B cell (primary cell): ENCODE measurements at regions not wholly inside any gene's neighbourhood (a gene's known extent, or its start where the extent isn't known, plus 50 kb on each side); places are given as distances from the start of the nearest gene placed in this dataset.

Experiments
- ATAC-seq: fragments of 200-7000 bp; cut with Tn5 transposase; one replicate; pipeline ENCODE4 v1.10.0; 2021; ENCODE audit warnings: low read depth, mild to moderate bottlenecking, moderate number of reproducible peaks, moderate library complexity
- CTCF ChIA-PET: fragments of 350-600 bp; sonication (Branson Sonifier 250); formaldehyde crosslinking; loops from one replicate; lab custom pipeline; 2021; ENCODE audit warnings: antibody characterized with exemption, inconsistent platforms; lab: Charles Lee
- POLR2A ChIA-PET: fragments of 350-600 bp; sonication (Branson Sonifier 250); formaldehyde crosslinking; loops from one replicate; lab custom pipeline; 2021; ENCODE audit warnings: antibody characterized with exemption; lab: Charles Lee
- DNase-seq: peaks from one replicate; pipeline ENCODE4 v3.0.0; 2013
- H2AFZ ChIP-seq: 2 replicates; pipeline ENCODE4 v1.6.1; 2012; ENCODE audit warnings: mild to moderate bottlenecking, low read depth, low read length; ENCODE audit not compliant: insufficient read depth, poor library complexity, severe bottlenecking
- H3K27ac ChIP-seq, 2 donors: 1 replicate in 1 of 2; 2 replicates in 1 of 2; pipeline ENCODE4 v1.5.1; 2012 to 2013; ENCODE audit warnings: low read length in 2 of 2, mild to moderate bottlenecking in 2 of 2, moderate library complexity in 1 of 2
- H3K27me3 ChIP-seq, 4 experiments: fragments of 200-600 bp in 1 of 4; sonication (generic) in 1 of 4; replicated peaks in 1 of 4; 1 replicate in 2 of 4; 2 replicates in 2 of 4; pipeline versions ENCODE4 v1.6.1 to v1.7.0; 2013 to 2016; ENCODE audit warnings: low read length in 3 of 4, mild to moderate bottlenecking in 2 of 4, mixed read lengths in 1 of 4, moderate library complexity in 1 of 4; ENCODE audit not compliant: insufficient read depth in 4 of 4, control insufficient read depth in 3 of 4; ENCODE audit errors: control extremely low read depth in 1 of 4
- H3K36me3 ChIP-seq, 2 experiments: replicated peaks in 1 of 2; 1 replicate in 1 of 2; 2 replicates in 1 of 2; pipeline versions ENCODE4 v1.6.1 to v1.7.1; 2013; ENCODE audit warnings: low read length in 1 of 2; ENCODE audit not compliant: insufficient read depth in 2 of 2, control insufficient read depth in 1 of 2; ENCODE audit errors: control extremely low read depth in 1 of 2, extremely low read depth in 1 of 2
- H3K4me1 ChIP-seq, 2 donors: fragments of 200-600 bp in 1 of 2; sonication (generic) in 1 of 2; 1 replicate in 1 of 2; 2 replicates in 1 of 2; pipeline versions ENCODE4 v1.5.1 to v1.6.1; 2013 to 2017; ENCODE audit warnings: low read length in 2 of 2; ENCODE audit not compliant: control insufficient read depth in 2 of 2, insufficient read depth in 2 of 2
- H3K4me2 ChIP-seq: replicated peaks from 2 replicates; pipeline ENCODE3; 2012; ENCODE audit warnings: mild to moderate bottlenecking, low read depth, low read length; ENCODE audit not compliant: poor library complexity, severe bottlenecking
- H3K4me3 ChIP-seq, 5 experiments: fragments of 200-600 bp in 1 of 5; sonication (generic) in 1 of 5; 1 replicate in 3 of 5; 2 replicates in 2 of 5; pipeline versions ENCODE4 v1.5.1 to v1.7.0; 2011 to 2016; ENCODE audit warnings: low read length in 4 of 5, mild to moderate bottlenecking in 4 of 5, low read depth in 2 of 5, control low read depth in 1 of 5, moderate library complexity in 1 of 5; ENCODE audit not compliant: insufficient read depth in 1 of 5; ENCODE audit errors: control extremely low read depth in 1 of 5, extremely low read depth in 1 of 5
- H3K79me2 ChIP-seq: fragments of 200-600 bp; sonication (generic); one replicate; pipeline ENCODE4 v1.6.0; 2016; ENCODE audit warnings: low read length; ENCODE audit not compliant: control insufficient read depth, insufficient read depth
- H3K9ac ChIP-seq: fragments of 200-600 bp; sonication (generic); 2 replicates; pipeline ENCODE4 v1.6.1; 2017; ENCODE audit warnings: mild to moderate bottlenecking, low read length, moderate library complexity
- H3K9me3 ChIP-seq, 3 donors: one replicate each; pipeline versions ENCODE4 v1.6.1 to v1.7.1; 2013; ENCODE audit warnings: low read length in 2 of 3; ENCODE audit not compliant: control insufficient read depth in 2 of 3, insufficient read depth in 1 of 3; ENCODE audit errors: control extremely low read depth in 1 of 3
- H4K20me1 ChIP-seq: 2 replicates; pipeline ENCODE4 v1.6.0; 2012; ENCODE audit warnings: mild to moderate bottlenecking, low read length; ENCODE audit not compliant: insufficient read depth, control insufficient read depth, poor library complexity, severe bottlenecking
- H3K27ac Mint-ChIP-seq: one replicate; pipeline ENCODE4 v1.8.0; 2021; ENCODE audit warnings: mixed read lengths
- H3K27me3 Mint-ChIP-seq: one replicate; pipeline ENCODE4 v1.8.0; 2021; ENCODE audit warnings: mixed read lengths
- H3K4me1 Mint-ChIP-seq: one replicate; pipeline ENCODE4 v1.8.0; 2021; ENCODE audit warnings: mixed read lengths
- H3K4me3 Mint-ChIP-seq: one replicate; pipeline ENCODE4 v1.8.0; 2021; ENCODE audit warnings: mixed read lengths
- H3K9me3 Mint-ChIP-seq: one replicate; pipeline ENCODE4 v1.8.0; 2022; ENCODE audit warnings: mixed read lengths; ENCODE audit not compliant: insufficient read depth
- EZH2 ChIP-seq: IDR thresholded peaks from 2 replicates; pipeline ENCODE4 v1.6.1; 2012; ENCODE audit warnings: borderline replicate concordance, low read depth, mild to moderate bottlenecking, moderate library complexity, low read length; ENCODE audit not compliant: insufficient read depth, poor library complexity, severe bottlenecking
- WGBS: methylation state at CpG from one replicate; pipeline ENCODE4 v1.1.5; 2013; ENCODE audit warnings: missing lambda C conversion rate; ENCODE audit not compliant: insufficient coverage; 5-methylcytosine and 5-hydroxymethylcytosine counted together
- intact Hi-C: fragments of 100-400 bp; cut with micrococcal nuclease; formaldehyde crosslinking; loops from one replicate; pipeline ENCODE4 v1.10.0; 2022
- TF ChIP-seq, protein P1 (sequence below): fragments of 200-600 bp; IDR thresholded peaks from one replicate; pipeline ENCODE4 v1.8.0; 2022; ENCODE audit warnings: antibody characterized with exemption, mild to moderate bottlenecking

DNA sequence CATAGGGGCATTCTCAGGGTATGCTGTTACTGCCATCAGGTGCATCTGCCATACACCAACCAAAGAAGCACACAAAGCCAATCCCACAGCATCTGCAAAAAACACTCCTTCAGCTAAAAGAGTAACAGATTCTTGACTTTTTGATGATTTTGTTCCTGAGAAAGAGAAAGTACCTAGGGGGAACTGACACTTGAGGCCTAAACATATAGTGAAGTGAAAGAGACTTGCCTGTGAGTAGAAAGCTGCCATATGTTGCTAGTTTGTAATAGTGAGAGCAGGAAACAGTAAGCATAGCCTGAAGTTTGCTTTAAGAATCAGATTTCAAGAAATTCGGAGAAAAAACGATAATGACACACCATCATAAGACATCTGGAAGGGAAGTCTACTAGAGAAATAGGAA lies 97.9 kb upstream of the CTSC start:
- no peak overlapping the region for H3K9ac ChIP-seq

DNA sequence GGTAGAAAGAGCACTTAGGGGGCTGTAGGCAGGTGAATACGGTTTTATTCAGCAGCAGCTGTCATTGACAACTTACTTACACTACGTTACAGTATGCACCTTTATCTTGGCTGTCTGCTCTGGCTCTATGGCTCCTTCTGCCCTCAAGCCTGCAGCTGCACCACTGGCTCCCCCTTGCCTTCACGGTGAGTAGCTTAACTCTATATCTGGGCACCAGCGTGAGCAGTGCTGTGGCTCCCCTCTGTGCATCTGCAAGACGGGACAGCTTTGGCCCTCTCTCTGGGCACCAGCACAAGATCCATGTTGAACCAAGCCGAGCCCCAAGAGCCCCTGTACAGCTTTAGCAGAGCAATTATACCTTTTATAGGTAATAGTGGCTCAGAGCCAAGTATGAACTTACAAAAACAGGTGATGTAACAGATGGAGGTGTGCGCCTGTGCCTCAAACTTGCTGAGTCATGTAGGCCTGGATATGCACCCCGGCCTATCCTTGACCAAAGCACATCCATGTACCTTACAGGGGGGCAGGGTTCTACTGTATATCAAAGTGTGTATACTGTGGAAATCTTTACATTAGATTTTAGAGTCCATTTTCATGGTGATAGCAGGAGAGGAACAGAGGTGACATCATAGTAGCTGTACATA lies 96.9 kb upstream of the CTSC start:
- Mint-ChIP-seq H3K4me3 (no peak overlapping the region), H3K4me1 (peaks cover 2% of the 10 kb centered on the region), H3K27me3 (no peaks in the 10 kb centered on the region), H3K27ac (no peak overlapping the region), H3K9me3 (no peaks in the 10 kb centered on the region)
- ChIA-PET CTCF (no interaction called here), POLR2A (no interaction called here)
- no peak overlapping the region for H3K27ac ChIP-seq
- no peaks in the 10 kb centered on the region for H3K4me1 ChIP-seq
- no peaks in the 10 kb centered on the region for H3K36me3 ChIP-seq
- TF ChIP-seq EZH2: no peak
- TF ChIP-seq, protein P1, sequence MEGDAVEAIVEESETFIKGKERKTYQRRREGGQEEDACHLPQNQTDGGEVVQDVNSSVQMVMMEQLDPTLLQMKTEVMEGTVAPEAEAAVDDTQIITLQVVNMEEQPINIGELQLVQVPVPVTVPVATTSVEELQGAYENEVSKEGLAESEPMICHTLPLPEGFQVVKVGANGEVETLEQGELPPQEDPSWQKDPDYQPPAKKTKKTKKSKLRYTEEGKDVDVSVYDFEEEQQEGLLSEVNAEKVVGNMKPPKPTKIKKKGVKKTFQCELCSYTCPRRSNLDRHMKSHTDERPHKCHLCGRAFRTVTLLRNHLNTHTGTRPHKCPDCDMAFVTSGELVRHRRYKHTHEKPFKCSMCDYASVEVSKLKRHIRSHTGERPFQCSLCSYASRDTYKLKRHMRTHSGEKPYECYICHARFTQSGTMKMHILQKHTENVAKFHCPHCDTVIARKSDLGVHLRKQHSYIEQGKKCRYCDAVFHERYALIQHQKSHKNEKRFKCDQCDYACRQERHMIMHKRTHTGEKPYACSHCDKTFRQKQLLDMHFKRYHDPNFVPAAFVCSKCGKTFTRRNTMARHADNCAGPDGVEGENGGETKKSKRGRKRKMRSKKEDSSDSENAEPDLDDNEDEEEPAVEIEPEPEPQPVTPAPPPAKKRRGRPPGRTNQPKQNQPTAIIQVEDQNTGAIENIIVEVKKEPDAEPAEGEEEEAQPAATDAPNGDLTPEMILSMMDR: no peak
- peaks cover 0 to 13% (median 0%) of the 10 kb centered on the region in 3 donors for H3K9me3 ChIP-seq
- no peak overlapping the region for H2AFZ ChIP-seq
- H3K4me3 ChIP-seq: no peak overlapping the region
- intact Hi-C loops: no loop called here
- no peak overlapping the region for H3K9ac ChIP-seq
- no peaks in the 10 kb centered on the region for H3K79me2 ChIP-seq
- no peaks in the 10 kb centered on the region for H3K27me3 ChIP-seq
- ATAC-seq: no peak
- no peaks in the 10 kb centered on the region for H4K20me1 ChIP-seq
- WGBS: 98% methylated on average over 5 of the region's 8 CpGs
- H3K4me2 ChIP-seq: no peak overlapping the region
- no peak for DNase-seq

More for the DNA sequence above, 97.9 kb upstream of the CTSC start:
- ChIA-PET POLR2A (no interaction called here), CTCF (no interaction called here)
- peaks cover 2% of the 10 kb centered on the region for H3K4me1 Mint-ChIP-seq
- H3K27me3 Mint-ChIP-seq: no peaks in the 10 kb centered on the region
- Histone ChIP-seq H4K20me1 (no peaks in the 10 kb centered on the region), H3K4me1 (no peaks in the 10 kb centered on the region), H3K27ac (no peak overlapping the region), H3K36me3 (no peaks in the 10 kb centered on the region), H3K4me2 (no peak overlapping the region), H3K27me3 (no peaks in the 10 kb centered on the region), H3K4me3 (no peak overlapping the region), H3K79me2 (no peaks in the 10 kb centered on the region), H3K9me3 (peaks cover 0 to 13% (median 0%) of the 10 kb centered on the region in 3 donors), H2AFZ (peak overlapping the region; percentile 33)
- no peak for DNase-seq
- no peak overlapping the region for H3K27ac Mint-ChIP-seq
- no CpG with 5 or more reads among the region's 2 CpGs for WGBS
- ATAC-seq: no peak
- TF ChIP-seq, protein P1: no peak
- TF ChIP-seq EZH2: no peak
- H3K4me3 Mint-ChIP-seq: no peak overlapping the region
- intact Hi-C loops: no loop called here
- no peaks in the 10 kb centered on the region for H3K9me3 Mint-ChIP-seq
